ENCODE measurements at regions not wholly inside any gene's neighbourhood (a gene's known extent, or its start where the extent isn't known, plus 50 kb on each side); places are given as distances from the start of the nearest gene placed in this dataset.

GRCh38 chr2:120470041-120470965 lies 124.4 kb downstream of the INHBB start (continued):
- TF ChIP-seq CREBL2 (CRISPR knock-in tag; IDR thresholded peaks at IDR 0.05; ENCODE audit: borderline replicate concordance): peak; percentile 25; the same call in 1 of the 2 replicates
- TF ChIP-seq TFAP4 (IDR thresholded peaks at IDR 0.05; ENCODE audit: borderline replicate concordance, low read depth): peak; percentile 76; the same call in 1 of the 2 replicates
- TF ChIP-seq PAXIP1 (CRISPR knock-in tag; conservative IDR thresholded peaks at IDR 0.05): peak; percentile 86
- TF ChIP-seq NKX3-1 (CRISPR knock-in tag; IDR thresholded peaks at IDR 0.05): 0 out of 2 replicates have a peak, but pooled peaks have one; percentile 67
- no peak for TF ChIP-seq TMF1 (CRISPR knock-in tag; IDR thresholded peaks at IDR 0.05; ENCODE audit: low read depth)
- TF ChIP-seq CENPX (CRISPR knock-in tag; IDR thresholded peaks at IDR 0.05): no peak
- TF ChIP-seq ZSCAN25 (CRISPR knock-in tag; IDR thresholded peaks at IDR 0.05): peak; percentile 49; the same call in 1 of the 2 replicates
- peak; percentile 47; the same call in 1 of the 2 replicates for TF ChIP-seq CREM (IDR thresholded peaks at IDR 0.05)
- no peak for TF ChIP-seq CREM (CRISPR knock-in tag; IDR thresholded peaks at IDR 0.05)
- no peak for TF ChIP-seq ZSCAN31 (CRISPR knock-in tag; IDR thresholded peaks at IDR 0.05; ENCODE audit: low read depth)
- TF ChIP-seq ZFAT (CRISPR knock-in tag; conservative IDR thresholded peaks at IDR 0.05): no peak
- TF ChIP-seq NFYC (CRISPR knock-in tag; IDR thresholded peaks at IDR 0.05): no peak
- TF ChIP-seq KMT2A (CRISPR knock-in tag; IDR thresholded peaks at IDR 0.05): 0 out of 2 replicates have a peak, but pooled peaks have one; percentile 73
- no peak for TF ChIP-seq ZNF720 (CRISPR knock-in tag; IDR thresholded peaks at IDR 0.05)
- peak; percentile 65; the same call in 1 of the 2 replicates for TF ChIP-seq RARG (CRISPR knock-in tag; IDR thresholded peaks at IDR 0.05; ENCODE audit: low read depth)
- TF ChIP-seq ZKSCAN5 (CRISPR knock-in tag; IDR thresholded peaks at IDR 0.05): no peak
- TF ChIP-seq ZNF788 (CRISPR knock-in tag; IDR thresholded peaks at IDR 0.05; ENCODE audit: borderline replicate concordance): peak; percentile 83; the same call in 1 of the 2 replicates
- TF ChIP-seq ZNF660 (CRISPR knock-in tag; IDR thresholded peaks at IDR 0.05; ENCODE audit: borderline replicate concordance, low read depth): no peak
- TF ChIP-seq ARID4A (CRISPR knock-in tag; IDR thresholded peaks at IDR 0.05; ENCODE audit: borderline replicate concordance): peak; percentile 16; the same call in 1 of the 2 replicates
- TF ChIP-seq ZNF777 (CRISPR knock-in tag; IDR thresholded peaks at IDR 0.05): no peak
- no peak for TF ChIP-seq MATR3 (CRISPR knock-in tag; IDR thresholded peaks at IDR 0.05)
